MCF 10A (cell line): ENCODE measurements at regions not wholly inside any gene's neighbourhood (a gene's known extent, or its start where the extent isn't known, plus 50 kb on each side); places are given as distances from the start of the nearest gene placed in this dataset.

Experiments
- BruUV-seq: library from RNA; stranded (reverse); fragments of 400-500 nt; replicated peaks from 2 replicates; lab custom pipeline; 2021; lab: Mats Ljungman, UMichigan
- CTCF ChIA-PET: fragments of 300-600 bp; sonication (Branson Sonifier 250); formaldehyde crosslinking; extraction: SDS; loops from one replicate; lab custom pipeline; 2021; ENCODE audit warnings: antibody characterized with exemption, inconsistent platforms; lab: Yijun Ruan, JAX
- POLR2A ChIA-PET: fragments of 300-600, 350-650 bp; sonication (Branson Sonifier 250); formaldehyde crosslinking; extraction: SDS; loops from one replicate; lab custom pipeline; 2020; ENCODE audit warnings: antibody characterized with exemption, inconsistent platforms; lab: Yijun Ruan, JAX
- DNase-seq: peaks from one replicate; pipeline ENCODE4 v3.0.0-alpha.2; 2018; ENCODE audit not compliant: unreplicated experiment
- H3K27ac Mint-ChIP-seq: one replicate; pipeline ENCODE4 v1.8.0; 2022; ENCODE audit warnings: mild to moderate bottlenecking, low read depth, mixed read lengths; ENCODE audit not compliant: unreplicated experiment
- H3K27me3 Mint-ChIP-seq: one replicate; pipeline ENCODE4 v1.8.0; 2022; ENCODE audit warnings: mixed read lengths; ENCODE audit not compliant: insufficient read depth, unreplicated experiment
- H3K36me3 Mint-ChIP-seq: one replicate; pipeline ENCODE4 v1.8.0; 2022; ENCODE audit warnings: mild to moderate bottlenecking, moderate library complexity, mixed read lengths; ENCODE audit not compliant: insufficient read depth, unreplicated experiment
- H3K4me1 Mint-ChIP-seq: one replicate; pipeline ENCODE4 v1.8.0; 2022; ENCODE audit warnings: mixed read lengths; ENCODE audit not compliant: insufficient read depth, unreplicated experiment
- H3K4me3 Mint-ChIP-seq: one replicate; pipeline ENCODE4 v1.8.0; 2022; ENCODE audit warnings: mild to moderate bottlenecking, moderate library complexity, mixed read lengths; ENCODE audit not compliant: unreplicated experiment
- H3K9me3 Mint-ChIP-seq: one replicate; pipeline ENCODE4 v1.8.0; 2022; ENCODE audit warnings: mixed read lengths; ENCODE audit not compliant: unreplicated experiment
- CTCF ChIP-seq: fragments of 200-600 bp; IDR thresholded peaks from one replicate; pipeline ENCODE4 v1.8.0; 2022; ENCODE audit warnings: antibody characterized with exemption, mild to moderate bottlenecking; ENCODE audit not compliant: unreplicated experiment
- intact Hi-C: fragments of 100-400 bp; cut with micrococcal nuclease; formaldehyde crosslinking; loops from 2 replicates; pipeline ENCODE4 v1.14.1; 2022

- ChIA-PET CTCF (interaction anchor here (1.9 kb wide), 1 partner anchor 11 kb away, joined by 5 read pairs; no protein-coding TSS in a partner anchor), POLR2A (interaction anchor here (0.6 kb wide), 1 partner anchor 23 kb away, joined by 3 read pairs; no protein-coding TSS in a partner anchor)
- Mint-ChIP-seq H3K27me3 (peaks cover 10% of the 10 kb centered on the region), H3K4me1 (no peaks in the 10 kb centered on the region), H3K9me3 (no peaks in the 10 kb centered on the region), H3K36me3 (no peaks in the 10 kb centered on the region), H3K27ac (no peak overlapping the region), H3K4me3 (no peak overlapping the region)
- intact Hi-C loops, result no loop called here
- BruUV-seq, result no TSS peak
- DNase-seq, result no peak
- TF ChIP-seq CTCF, result no peak
Observed at GRCh38 chr9:86756576-86757381, 190.5 kb downstream of the GAS1 start.

- intact Hi-C loops, result no loop called here
- Mint-ChIP-seq H3K27me3 (peaks cover 10% of the 10 kb centered on the region), H3K9me3 (no peaks in the 10 kb centered on the region), H3K36me3 (no peaks in the 10 kb centered on the region), H3K4me3 (no peak overlapping the region), H3K27ac (no peak overlapping the region), H3K4me1 (no peaks in the 10 kb centered on the region)
- no peak for TF ChIP-seq CTCF
- no TSS peak for BruUV-seq
- POLR2A ChIA-PET, result interaction anchor here (1.0 to 1.4 kb wide), 2 partner anchors 189 to 191 kb away, joined by 3 to 4 read pairs; no protein-coding TSS in a partner anchor
- CTCF ChIA-PET, result interaction anchor here (0.6 to 1.2 kb wide), 4 partner anchors 11 to 566 kb away, joined by 3 to 5 read pairs (median 3); no protein-coding TSS in a partner anchor
- DNase-seq, result no peak
Observed at GRCh38 chr9:86755561-86755941, 191.8 kb downstream of the GAS1 start.

GRCh38 chr9:86754581-86755560 is 192.4 kb downstream of the GAS1 start:
- H3K27me3 Mint-ChIP-seq, result peaks cover 10% of the 10 kb centered on the region
- POLR2A ChIA-PET, result interaction anchor here (1.0 to 1.4 kb wide), 3 partner anchors 21 to 192 kb away, joined by 3 to 5 read pairs (median 4); no protein-coding TSS in a partner anchor
- no peak for TF ChIP-seq CTCF
- H3K4me1 Mint-ChIP-seq, result no peaks in the 10 kb centered on the region
- peak; percentile 49 for DNase-seq
- CTCF ChIA-PET, result interaction anchor here (1.0 to 1.2 kb wide), 2 partner anchors 10 to 566 kb away, joined by 3 to 5 read pairs; no protein-coding TSS in a partner anchor
- H3K36me3 Mint-ChIP-seq, result no peaks in the 10 kb centered on the region
- no peak overlapping the region for H3K4me3 Mint-ChIP-seq
- no TSS peak for BruUV-seq
- intact Hi-C loops, result no loop called here
- no peaks in the 10 kb centered on the region for H3K9me3 Mint-ChIP-seq
- H3K27ac Mint-ChIP-seq, result no peak overlapping the region
